SK-N-SH (cell line): ENCODE measurements at regions not wholly inside any gene's neighbourhood (a gene's known extent, or its start where the extent isn't known, plus 50 kb on each side); places are given as distances from the start of the nearest gene placed in this dataset.

Experiments
- ELF1 ChIP-seq: IDR thresholded peaks from 2 replicates; pipeline ENCODE4 v1.4.0; 2012
- GABPA ChIP-seq: IDR thresholded peaks from 2 replicates; pipeline ENCODE4 v1.4.0; 2012; ENCODE audit warnings: low read depth, mild to moderate bottlenecking
- NFIC ChIP-seq: IDR thresholded peaks from 2 replicates; pipeline ENCODE4 v1.4.0; 2012; ENCODE audit warnings: borderline replicate concordance
- SMC3 ChIP-seq: IDR thresholded peaks from 2 replicates; pipeline ENCODE4 v1.6.1; 2012; ENCODE audit warnings: low read depth, low read length, improper control_type of control experiment
- TF ChIP-seq, protein P1 (sequence below): fragments of 200-600 bp; sonication (generic); IDR thresholded peaks from 2 replicates; pipeline ENCODE4 v1.6.1; 2017; ENCODE audit warnings: antibody characterized with exemption, mild to moderate bottlenecking, moderate library complexity

DNA sequence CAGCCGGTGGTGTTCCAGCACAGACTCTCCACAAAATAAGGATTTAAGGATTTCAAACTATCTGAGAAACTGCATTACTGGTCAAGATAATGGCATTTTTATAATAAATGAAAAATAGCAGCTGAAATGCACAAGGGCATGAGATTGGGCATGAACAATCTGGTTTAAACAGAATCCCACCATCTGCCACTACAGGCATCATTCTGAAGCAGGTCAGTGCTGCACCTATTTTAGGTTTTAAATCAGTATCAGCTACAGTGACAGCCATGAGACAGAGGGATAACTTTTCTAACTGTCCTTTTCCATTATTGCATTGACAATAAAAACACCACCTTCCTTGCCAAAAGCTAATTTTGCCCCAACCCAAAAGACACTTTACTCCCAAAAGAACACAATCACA is 186.8 kb downstream of the ETV1 start:
- TF ChIP-seq NFIC, result no peak
- TF ChIP-seq ELF1, result no peak
- TF ChIP-seq, protein P1, sequence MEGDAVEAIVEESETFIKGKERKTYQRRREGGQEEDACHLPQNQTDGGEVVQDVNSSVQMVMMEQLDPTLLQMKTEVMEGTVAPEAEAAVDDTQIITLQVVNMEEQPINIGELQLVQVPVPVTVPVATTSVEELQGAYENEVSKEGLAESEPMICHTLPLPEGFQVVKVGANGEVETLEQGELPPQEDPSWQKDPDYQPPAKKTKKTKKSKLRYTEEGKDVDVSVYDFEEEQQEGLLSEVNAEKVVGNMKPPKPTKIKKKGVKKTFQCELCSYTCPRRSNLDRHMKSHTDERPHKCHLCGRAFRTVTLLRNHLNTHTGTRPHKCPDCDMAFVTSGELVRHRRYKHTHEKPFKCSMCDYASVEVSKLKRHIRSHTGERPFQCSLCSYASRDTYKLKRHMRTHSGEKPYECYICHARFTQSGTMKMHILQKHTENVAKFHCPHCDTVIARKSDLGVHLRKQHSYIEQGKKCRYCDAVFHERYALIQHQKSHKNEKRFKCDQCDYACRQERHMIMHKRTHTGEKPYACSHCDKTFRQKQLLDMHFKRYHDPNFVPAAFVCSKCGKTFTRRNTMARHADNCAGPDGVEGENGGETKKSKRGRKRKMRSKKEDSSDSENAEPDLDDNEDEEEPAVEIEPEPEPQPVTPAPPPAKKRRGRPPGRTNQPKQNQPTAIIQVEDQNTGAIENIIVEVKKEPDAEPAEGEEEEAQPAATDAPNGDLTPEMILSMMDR, result no peak
- no peak for TF ChIP-seq SMC3
- TF ChIP-seq GABPA, result no peak
